Smooth muscle cell (in vitro differentiated cells): ENCODE measurements at regions not wholly inside any gene's neighbourhood (a gene's known extent, or its start where the extent isn't known, plus 50 kb on each side); places are given as distances from the start of the nearest gene placed in this dataset.

Experiments
- DNase-seq: peaks from one replicate; lab custom pipeline; 2025; ENCODE audit not compliant: unreplicated experiment; lab: John Stamatoyannopoulos, UW
- H2AFZ ChIP-seq: fragments of 200-600 bp; sonication (generic); 2 replicates; pipeline ENCODE4 v1.6.0; 2016; ENCODE audit warnings: antibody characterized with exemption, low read depth, mild to moderate bottlenecking
- H3F3A ChIP-seq: fragments of 200-600 bp; sonication (generic); 2 replicates; pipeline ENCODE4 v1.6.0; 2017; ENCODE audit warnings: antibody characterized with exemption, low read depth
- H3K27ac ChIP-seq: fragments of 200-600 bp; sonication (generic); 2 replicates; pipeline ENCODE4 v1.5.1; 2016; ENCODE audit warnings: low read depth, mild to moderate bottlenecking
- H3K27me3 ChIP-seq: fragments of 200-600 bp; sonication (generic); 2 replicates; pipeline ENCODE4 v1.6.1; 2016; ENCODE audit warnings: low read depth, mild to moderate bottlenecking
- H3K36me3 ChIP-seq: fragments of 200-600 bp; sonication (generic); 2 replicates; pipeline ENCODE4 v1.5.1; 2016; ENCODE audit warnings: low read depth
- H3K4me1 ChIP-seq: fragments of 200-600 bp; sonication (generic); 2 replicates; pipeline ENCODE4 v1.5.1; 2016; ENCODE audit warnings: low read depth
- H3K4me2 ChIP-seq: fragments of 200-600 bp; sonication (generic); 2 replicates; pipeline ENCODE4 v1.6.0; 2016; ENCODE audit warnings: mild to moderate bottlenecking
- H3K4me3 ChIP-seq: fragments of 200-600 bp; sonication (generic); 2 replicates; pipeline ENCODE4 v1.5.1; 2016; ENCODE audit warnings: mild to moderate bottlenecking
- H3K79me2 ChIP-seq: fragments of 200-600 bp; sonication (generic); 2 replicates; pipeline ENCODE4 v1.6.0; 2016; ENCODE audit warnings: low read depth, mild to moderate bottlenecking
- H3K9ac ChIP-seq: fragments of 200-600 bp; sonication (generic); 2 replicates; pipeline ENCODE4 v1.6.0; 2016; ENCODE audit warnings: low read depth
- H3K9me3 ChIP-seq: fragments of 200-600 bp; sonication (generic); replicated peaks from 2 replicates; pipeline ENCODE4 v1.5.1; 2016; ENCODE audit warnings: low read depth
- H4K20me1 ChIP-seq: fragments of 200-600 bp; sonication (generic); 2 replicates; pipeline ENCODE4 v1.6.0; 2016; ENCODE audit warnings: low read depth
- CTCF ChIP-seq: fragments of 200-600 bp; sonication (generic); IDR thresholded peaks from 2 replicates; pipeline ENCODE4 v1.5.1; 2017; ENCODE audit warnings: borderline replicate concordance, mild to moderate bottlenecking, antibody characterized with exemption; ENCODE audit not compliant: insufficient read depth, poor library complexity, severe bottlenecking
- WGBS: methylation state at CpG from one replicate; pipeline ENCODE4 v1.1.7; 2016; ENCODE audit warnings: low lambda C conversion rate; 5-methylcytosine and 5-hydroxymethylcytosine counted together

DNA sequence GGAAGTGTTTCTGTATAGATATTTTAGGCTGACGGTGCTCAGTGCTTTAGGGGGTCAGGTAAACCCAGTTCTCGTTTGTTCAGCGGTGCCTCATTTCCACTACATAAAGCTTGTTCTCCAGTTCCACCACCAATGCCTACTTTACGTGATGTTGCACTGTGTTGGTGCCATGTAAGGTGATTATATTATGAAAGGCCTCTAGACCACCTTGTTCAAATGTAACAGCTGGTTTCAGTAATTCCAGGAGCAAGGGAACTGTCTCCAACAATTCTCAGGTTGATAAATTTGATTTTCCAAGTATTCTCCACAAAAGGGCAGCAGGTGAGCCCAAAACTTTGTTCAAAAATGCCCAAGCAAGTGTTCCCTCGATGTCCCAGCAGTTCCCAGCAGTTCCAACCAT, 83.7 kb upstream of the SEPTIN5 start:
- Histone ChIP-seq H3K79me2 (no peaks in the 10 kb centered on the region), H3K27ac (no peak overlapping the region), H3K36me3 (no peaks in the 10 kb centered on the region), H3F3A (no peaks in the 10 kb centered on the region), H4K20me1 (no peaks in the 10 kb centered on the region), H3K9ac (no peak overlapping the region), H3K4me1 (no peaks in the 10 kb centered on the region), H3K4me3 (no peak overlapping the region), H3K9me3 (no peaks in the 10 kb centered on the region), H3K4me2 (no peak overlapping the region), H3K27me3 (no peaks in the 10 kb centered on the region), H2AFZ (no peak overlapping the region)
- WGBS: 88% methylated on average over 5 of the region's 5 CpGs
- TF ChIP-seq CTCF: no peak
- no peak for DNase-seq

GRCh38 chr22:19631899-19632667, 82.2 kb upstream of the SEPTIN5 start:
- H3K4me2 ChIP-seq: no peak overlapping the region

DNA sequence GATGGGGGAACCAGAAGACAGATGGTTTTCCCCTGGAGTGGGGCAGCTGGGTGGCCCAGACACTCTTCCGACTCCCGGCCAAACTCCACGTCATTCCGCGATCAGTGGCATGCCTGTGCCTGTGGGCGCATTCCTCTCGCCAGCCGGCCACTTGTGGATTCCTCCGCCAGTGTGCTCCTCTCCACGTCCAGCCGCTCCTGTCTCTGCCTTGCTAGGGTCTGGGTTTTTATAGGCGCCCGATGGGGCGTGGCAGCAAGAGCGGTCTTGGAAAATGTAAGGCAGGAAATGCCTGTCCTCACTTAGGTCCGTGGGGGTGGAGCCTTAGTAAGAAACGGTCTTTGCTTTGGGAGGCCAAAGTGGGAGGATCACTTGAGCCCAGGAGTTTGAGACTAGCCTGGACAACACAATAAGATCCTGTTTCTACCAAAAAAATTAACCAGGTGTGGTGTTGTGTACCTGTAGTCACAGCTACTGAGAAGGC, 81.6 kb upstream of the SEPTIN5 start:
- Histone ChIP-seq H3K4me1 (no peaks in the 10 kb centered on the region), H3K36me3 (no peaks in the 10 kb centered on the region), H3K9me3 (no peaks in the 10 kb centered on the region), H3K9ac (no peak overlapping the region), H3K27me3 (no peaks in the 10 kb centered on the region), H3F3A (no peaks in the 10 kb centered on the region), H2AFZ (no peak overlapping the region), H3K79me2 (no peaks in the 10 kb centered on the region), H4K20me1 (no peaks in the 10 kb centered on the region), H3K4me2 (no peak overlapping the region), H3K27ac (no peak overlapping the region), H3K4me3 (no peak overlapping the region)
- WGBS: 88% methylated on average over 17 of the region's 17 CpGs
- DNase-seq: no peak
- TF ChIP-seq CTCF: no peak

More at GRCh38 chr22:19631899-19632667, 82.2 kb upstream of the SEPTIN5 start:
- peak; percentile 47 for TF ChIP-seq CTCF
- no peak for DNase-seq
- Histone ChIP-seq H3K79me2 (no peaks in the 10 kb centered on the region), H4K20me1 (no peaks in the 10 kb centered on the region), H3K9ac (no peak overlapping the region), H3K27ac (no peak overlapping the region), H3F3A (no peaks in the 10 kb centered on the region), H2AFZ (peak overlapping the region; percentile 62), H3K4me1 (no peaks in the 10 kb centered on the region), H3K27me3 (no peaks in the 10 kb centered on the region), H3K36me3 (no peaks in the 10 kb centered on the region), H3K4me3 (no peak overlapping the region), H3K9me3 (no peaks in the 10 kb centered on the region)
- 66% methylated on average over 19 of the region's 19 CpGs for WGBS
